ENCODE measurements at regions not wholly inside any gene's neighbourhood (a gene's known extent, or its start where the extent isn't known, plus 50 kb on each side); places are given as distances from the start of the nearest gene placed in this dataset.

DNA sequence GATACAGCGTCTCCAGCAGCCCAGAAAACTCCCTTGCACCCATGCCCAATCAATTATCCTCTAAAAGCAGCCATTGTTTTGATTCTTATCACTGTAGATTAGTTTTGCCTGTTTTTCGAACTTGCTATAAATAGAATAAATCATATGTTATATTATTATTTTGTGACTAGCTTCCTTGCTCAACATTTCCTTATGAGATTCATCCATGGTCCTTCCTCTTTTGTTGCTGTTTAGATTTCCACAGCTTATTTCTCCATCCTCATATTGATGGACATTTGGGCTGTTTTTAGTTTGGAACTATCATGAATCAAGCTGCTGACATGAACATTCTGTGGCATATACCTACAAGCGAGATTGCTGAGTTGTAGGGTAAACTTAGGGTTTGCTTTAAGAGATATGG lies 595.3 kb downstream of the BCOR start:
- in situ Hi-C loops (cut with MboI) = no loop called here
- no peak for TF ChIP-seq EZH2 (IDR thresholded peaks at IDR 0.05; ENCODE audit: insufficient read depth, poor library complexity, severe bottlenecking)
- Histone ChIP-seq H4K20me1 (ENCODE audit: insufficient read depth) (no peaks in the 10 kb centered on the region), H3K4me1 (ENCODE audit: insufficient read depth) (no peaks in the 10 kb centered on the region), H3K27me3 (replicated peaks; ENCODE audit: insufficient read depth) (no peaks in the 10 kb centered on the region), H3K27ac (no peak overlapping the region), H2AFZ (no peak overlapping the region), H3F3A (ENCODE audit: insufficient read depth) (no peaks in the 10 kb centered on the region), H3K4me3 (no peak overlapping the region), H3K9me3 (ENCODE audit: low read depth) (no peaks in the 10 kb centered on the region), H3K9ac (no peak overlapping the region), H3K36me3 (ENCODE audit: low read depth) (no peaks in the 10 kb centered on the region), H3K79me2 (ENCODE audit: insufficient read depth) (no peaks in the 10 kb centered on the region), H3K4me2 (ENCODE audit: unreplicated experiment) (no peak overlapping the region), H3K9me2 (ENCODE audit: insufficient read depth) (no peaks in the 10 kb centered on the region)
- DNase-seq = no peak
- 58 to 65% methylated on average over 3 of the region's 3 CpGs for WGBS, 2 experiments (ENCODE audit: low coverage in 1 of 2, low lambda C conversion rate in 2 of 2, missing lambda C conversion rate in 2 of 2)

DNA sequence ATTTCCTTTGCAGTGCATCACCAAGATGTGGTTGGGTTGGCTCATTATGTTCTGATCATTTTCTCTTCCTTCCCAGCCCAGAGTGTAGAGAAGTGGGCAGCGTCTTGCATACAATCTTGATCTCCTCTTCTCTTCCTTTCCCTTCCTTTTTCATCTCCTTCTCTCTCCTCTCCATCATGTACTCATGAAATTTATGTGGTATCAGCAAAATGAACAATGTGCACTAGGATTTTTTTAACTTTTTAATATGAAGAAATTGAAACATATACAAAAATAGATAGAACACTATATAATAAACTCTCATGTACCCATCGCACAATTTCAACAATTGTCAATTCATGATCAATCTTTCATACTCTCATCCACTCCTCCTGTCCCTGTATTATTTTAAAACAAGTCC lies 593.5 kb downstream of the BCOR start:
- Histone ChIP-seq H3K4me2 (ENCODE audit: unreplicated experiment) (no peak overlapping the region), H3K36me3 (ENCODE audit: low read depth) (no peaks in the 10 kb centered on the region), H4K20me1 (ENCODE audit: insufficient read depth) (no peaks in the 10 kb centered on the region), H3F3A (ENCODE audit: insufficient read depth) (no peaks in the 10 kb centered on the region), H2AFZ (no peak overlapping the region), H3K9me3 (ENCODE audit: low read depth) (no peaks in the 10 kb centered on the region), H3K27me3 (replicated peaks; ENCODE audit: insufficient read depth) (no peaks in the 10 kb centered on the region), H3K27ac (no peak overlapping the region), H3K9ac (no peak overlapping the region), H3K4me3 (no peak overlapping the region), H3K4me1 (ENCODE audit: insufficient read depth) (no peaks in the 10 kb centered on the region), H3K9me2 (ENCODE audit: insufficient read depth) (no peaks in the 10 kb centered on the region), H3K79me2 (ENCODE audit: insufficient read depth) (no peaks in the 10 kb centered on the region)
- WGBS, 2 experiments (ENCODE audit: low coverage in 1 of 2, low lambda C conversion rate in 2 of 2, missing lambda C conversion rate in 2 of 2) = 38 to 44% methylated on average over 2 of the region's 2 CpGs
- TF ChIP-seq EZH2 (IDR thresholded peaks at IDR 0.05; ENCODE audit: insufficient read depth, poor library complexity, severe bottlenecking) = no peak
- no peak for TF ChIP-seq EZH2phosphoT487 (IDR thresholded peaks at IDR 0.05; ENCODE audit: insufficient read depth, low read depth)
- no peak for DNase-seq
- in situ Hi-C loops (cut with MboI) = no loop called here

DNA sequence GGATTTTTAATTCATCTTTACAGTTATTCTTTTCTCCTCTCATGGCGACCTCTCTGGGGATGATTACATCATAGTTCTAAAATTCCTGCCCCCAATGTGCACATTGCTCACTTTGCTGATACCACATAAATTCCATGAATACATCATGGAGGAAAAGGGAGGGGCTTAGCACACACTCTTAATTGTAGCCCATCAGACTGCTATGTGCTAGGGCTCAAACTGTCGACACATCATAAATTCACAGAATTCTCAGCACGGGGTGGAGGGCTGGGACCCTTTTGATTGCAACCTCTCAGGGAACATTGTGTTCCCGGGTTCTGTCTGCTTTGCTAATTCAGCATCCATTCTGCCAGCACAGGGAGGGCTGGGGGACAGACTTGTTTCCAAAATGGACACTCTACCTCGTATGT lies 592.9 kb downstream of the BCOR start:
- Histone ChIP-seq H3K27ac (no peak overlapping the region), H3K9me2 (ENCODE audit: insufficient read depth) (no peaks in the 10 kb centered on the region), H3F3A (ENCODE audit: insufficient read depth) (no peaks in the 10 kb centered on the region), H2AFZ (no peak overlapping the region), H4K20me1 (ENCODE audit: insufficient read depth) (no peaks in the 10 kb centered on the region), H3K27me3 (replicated peaks; ENCODE audit: insufficient read depth) (no peaks in the 10 kb centered on the region), H3K36me3 (ENCODE audit: low read depth) (no peaks in the 10 kb centered on the region), H3K9me3 (ENCODE audit: low read depth) (no peaks in the 10 kb centered on the region), H3K79me2 (ENCODE audit: insufficient read depth) (no peaks in the 10 kb centered on the region), H3K4me1 (ENCODE audit: insufficient read depth) (no peaks in the 10 kb centered on the region), H3K9ac (no peak overlapping the region), H3K4me2 (ENCODE audit: unreplicated experiment) (no peak overlapping the region), H3K4me3 (no peak overlapping the region)
- WGBS, 2 experiments (ENCODE audit: low coverage in 1 of 2, low lambda C conversion rate in 2 of 2, missing lambda C conversion rate in 2 of 2) = 37 to 41% methylated on average over 4 of the region's 5 CpGs
- TF ChIP-seq EZH2 (IDR thresholded peaks at IDR 0.05; ENCODE audit: insufficient read depth, poor library complexity, severe bottlenecking) (no peak), EZH2phosphoT487 (IDR thresholded peaks at IDR 0.05; ENCODE audit: insufficient read depth, low read depth) (no peak)
- DNase-seq = no peak
- in situ Hi-C loops (cut with MboI) = no loop called here

DNA sequence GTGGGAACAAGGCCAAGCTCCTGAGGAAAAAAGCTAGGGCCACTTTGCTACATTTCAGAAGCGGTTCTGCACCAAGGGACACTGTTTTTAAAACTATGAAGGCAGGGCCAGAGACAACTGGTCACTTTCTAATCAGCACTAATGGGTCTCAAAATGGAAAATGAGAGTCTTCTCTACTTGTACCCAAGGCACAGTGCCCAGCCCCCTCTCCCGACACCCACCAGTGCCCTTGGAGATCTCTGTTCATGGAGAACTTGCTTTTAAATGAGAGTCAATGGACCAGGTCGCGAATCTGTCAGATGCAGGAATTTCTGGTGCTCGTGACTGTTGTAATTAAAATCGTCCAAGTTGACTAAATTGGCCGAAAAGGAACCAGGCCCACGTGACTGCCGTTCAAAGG lies 591.6 kb downstream of the BCOR start:
- H3K4me3 ChIP-seq = no peak overlapping the region
- no peak overlapping the region for H3K9ac ChIP-seq
- DNase-seq = no peak
- TF ChIP-seq EZH2 (IDR thresholded peaks at IDR 0.05; ENCODE audit: insufficient read depth, poor library complexity, severe bottlenecking) = no peak
- no peak for TF ChIP-seq EZH2phosphoT487 (IDR thresholded peaks at IDR 0.05; ENCODE audit: insufficient read depth, low read depth)
- no peak overlapping the region for H2AFZ ChIP-seq
- H3K27me3 ChIP-seq (replicated peaks; ENCODE audit: insufficient read depth) = no peaks in the 10 kb centered on the region
- H3F3A ChIP-seq (ENCODE audit: insufficient read depth) = no peaks in the 10 kb centered on the region
- H3K9me2 ChIP-seq (ENCODE audit: insufficient read depth) = no peaks in the 10 kb centered on the region
- whole genome bisulfite sequencing, 2 experiments (ENCODE audit: low coverage in 1 of 2, low lambda C conversion rate in 2 of 2, missing lambda C conversion rate in 2 of 2) = 45 to 48% methylated on average over 9 of the region's 9 CpGs
- no peaks in the 10 kb centered on the region for H3K4me1 ChIP-seq (ENCODE audit: insufficient read depth)
- H3K36me3 ChIP-seq (ENCODE audit: low read depth) = no peaks in the 10 kb centered on the region
- H3K27ac ChIP-seq = no peak overlapping the region
- H4K20me1 ChIP-seq (ENCODE audit: insufficient read depth) = no peaks in the 10 kb centered on the region
- no peaks in the 10 kb centered on the region for H3K79me2 ChIP-seq (ENCODE audit: insufficient read depth)
- H3K9me3 ChIP-seq (ENCODE audit: low read depth) = no peaks in the 10 kb centered on the region
- no peak overlapping the region for H3K4me2 ChIP-seq (ENCODE audit: unreplicated experiment)
- in situ Hi-C loops (cut with MboI) = no loop called here

DNA sequence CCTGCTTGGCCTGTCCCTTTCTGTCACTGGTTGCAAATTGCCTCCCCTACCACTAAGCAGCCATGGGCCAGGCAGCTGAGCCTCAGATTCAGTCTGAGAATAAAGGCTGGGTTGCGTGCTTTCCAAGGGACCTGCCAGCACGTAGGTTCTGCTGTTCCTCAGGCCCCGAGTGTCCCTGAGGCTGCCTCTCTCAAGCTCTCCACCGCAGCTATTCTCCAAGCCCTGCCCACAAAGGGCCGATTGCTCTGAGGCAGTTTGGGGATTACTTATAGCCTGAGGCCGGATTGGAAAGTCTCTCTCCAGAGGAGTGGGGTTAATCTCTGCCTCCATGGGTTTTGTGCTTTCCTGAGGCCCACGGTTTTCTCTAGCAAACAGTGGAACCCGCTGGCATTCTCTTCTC lies 590.7 kb downstream of the BCOR start:
- H3K9me2 ChIP-seq (ENCODE audit: insufficient read depth) = no peaks in the 10 kb centered on the region
- no peaks in the 10 kb centered on the region for H3F3A ChIP-seq (ENCODE audit: insufficient read depth)
- DNase-seq = no peak
- H3K4me3 ChIP-seq = no peak overlapping the region
- no peak overlapping the region for H2AFZ ChIP-seq
- 51 to 55% methylated on average over 7 to 8 of the region's 8 CpGs for WGBS, 2 experiments (ENCODE audit: low coverage in 1 of 2, low lambda C conversion rate in 2 of 2, missing lambda C conversion rate in 2 of 2)
- no peaks in the 10 kb centered on the region for H3K36me3 ChIP-seq (ENCODE audit: low read depth)
- H3K4me1 ChIP-seq (ENCODE audit: insufficient read depth) = no peaks in the 10 kb centered on the region
- no peaks in the 10 kb centered on the region for H3K9me3 ChIP-seq (ENCODE audit: low read depth)
- H3K79me2 ChIP-seq (ENCODE audit: insufficient read depth) = no peaks in the 10 kb centered on the region
- no peaks in the 10 kb centered on the region for H3K27me3 ChIP-seq (replicated peaks; ENCODE audit: insufficient read depth)
- H3K9ac ChIP-seq = no peak overlapping the region
- no peaks in the 10 kb centered on the region for H4K20me1 ChIP-seq (ENCODE audit: insufficient read depth)
- no peak overlapping the region for H3K4me2 ChIP-seq (ENCODE audit: unreplicated experiment)
- in situ Hi-C loops (cut with MboI) = no loop called here
- TF ChIP-seq EZH2 (IDR thresholded peaks at IDR 0.05; ENCODE audit: insufficient read depth, poor library complexity, severe bottlenecking) (no peak), EZH2phosphoT487 (IDR thresholded peaks at IDR 0.05; ENCODE audit: insufficient read depth, low read depth) (no peak)
- no peak overlapping the region for H3K27ac ChIP-seq
